H9 (cell line): ENCODE measurements at regions not wholly inside any gene's neighbourhood (a gene's known extent, or its start where the extent isn't known, plus 50 kb on each side); places are given as distances from the start of the nearest gene placed in this dataset.

Experiments
- DNase-seq: peaks from one replicate; pipeline ENCODE4 v3.0.0-alpha.2; 2017
- H2AFZ ChIP-seq: one replicate; pipeline ENCODE4 v1.6.1; 2013; ENCODE audit warnings: mild to moderate bottlenecking, low read length, control low read depth, moderate library complexity
- H2AK5ac ChIP-seq: 2 replicates; pipeline ENCODE4 v1.6.1; 2013; ENCODE audit warnings: low read length, control low read depth, mixed read lengths; ENCODE audit not compliant: insufficient read length
- H2BK120ac ChIP-seq: one replicate; pipeline ENCODE4 v1.6.1; 2013; ENCODE audit warnings: low read depth, mild to moderate bottlenecking, low read length, control low read depth, inconsistent platforms; ENCODE audit not compliant: poor library complexity, severe bottlenecking
- H2BK12ac ChIP-seq: 2 replicates; pipeline ENCODE4 v1.6.1; 2013; ENCODE audit warnings: low read length, control low read depth, mixed read lengths, low read depth; ENCODE audit not compliant: insufficient read length
- H2BK15ac ChIP-seq: 2 replicates; pipeline ENCODE4 v1.6.1; 2013; ENCODE audit warnings: low read depth, low read length, control low read depth
- H2BK20ac ChIP-seq: one replicate; pipeline ENCODE4 v1.6.1; 2013; ENCODE audit warnings: low read depth, mild to moderate bottlenecking, low read length, control low read depth, inconsistent platforms; ENCODE audit not compliant: poor library complexity, severe bottlenecking
- H2BK5ac ChIP-seq: 2 replicates; pipeline ENCODE4 v1.6.1; 2013; ENCODE audit warnings: low read length, control low read depth, mixed read lengths; ENCODE audit not compliant: insufficient read length
- H3K14ac ChIP-seq: 2 replicates; pipeline ENCODE4 v1.6.1; 2013; ENCODE audit warnings: low read length, control low read depth; ENCODE audit not compliant: insufficient read depth
- H3K18ac ChIP-seq: 2 replicates; pipeline ENCODE4 v1.6.1; 2013; ENCODE audit warnings: low read depth, mild to moderate bottlenecking, mixed read lengths, low read length, control low read depth; ENCODE audit not compliant: insufficient read length
- H3K23ac ChIP-seq: 2 replicates; pipeline ENCODE4 v1.6.1; 2013; ENCODE audit warnings: low read length, control low read depth, mixed read lengths, low read depth; ENCODE audit not compliant: insufficient read length
- H3K23me2 ChIP-seq: 2 replicates; pipeline ENCODE4 v1.6.1; 2013; ENCODE audit warnings: low read depth, mild to moderate bottlenecking, mixed read lengths, low read length, control low read depth; ENCODE audit not compliant: insufficient read length, poor library complexity, severe bottlenecking
- H3K27ac ChIP-seq: 2 replicates; pipeline ENCODE4 v1.5.1; 2013; ENCODE audit warnings: low read length, control low read depth, mixed read lengths, low read depth; ENCODE audit not compliant: insufficient read length
- H3K27me3 ChIP-seq: 2 replicates; pipeline ENCODE4 v1.6.1; 2013; ENCODE audit warnings: low read length, control low read depth, inconsistent platforms; ENCODE audit not compliant: insufficient read depth
- H3K4ac ChIP-seq: 2 replicates; pipeline ENCODE4 v1.6.1; 2013; ENCODE audit warnings: low read depth, mild to moderate bottlenecking, control low read depth, inconsistent platforms, low read length, moderate library complexity
- H3K4me1 ChIP-seq: 2 replicates; pipeline ENCODE4 v1.6.1; 2013; ENCODE audit warnings: low read length, control low read depth, inconsistent platforms; ENCODE audit not compliant: insufficient read depth
- H3K4me2 ChIP-seq: 2 replicates; pipeline ENCODE4 v1.6.1; 2013; ENCODE audit warnings: low read length, control low read depth, mixed read lengths; ENCODE audit not compliant: insufficient read length, insufficient read depth
- H3K56ac ChIP-seq: 2 replicates; pipeline ENCODE4 v1.6.1; 2013; ENCODE audit warnings: low read depth, mild to moderate bottlenecking, mixed read lengths, low read length, control low read depth; ENCODE audit not compliant: insufficient read length
- H3K79me1 ChIP-seq: 2 replicates; pipeline ENCODE4 v1.6.1; 2013; ENCODE audit warnings: low read depth, mild to moderate bottlenecking, moderate library complexity, low read length, control low read depth, inconsistent platforms; ENCODE audit not compliant: insufficient read depth, poor library complexity, severe bottlenecking
- H3K79me2 ChIP-seq: 2 replicates; pipeline ENCODE4 v1.6.1; 2013; ENCODE audit warnings: low read length, control low read depth, inconsistent platforms; ENCODE audit not compliant: insufficient read depth
- H3K9ac ChIP-seq: 2 replicates; pipeline ENCODE4 v1.6.1; 2013; ENCODE audit warnings: low read length, control low read depth, mixed read lengths; ENCODE audit not compliant: insufficient read length; ENCODE audit errors: extremely low read depth
- H3K9me3 ChIP-seq: one replicate; pipeline ENCODE4 v1.6.1; 2013; ENCODE audit warnings: low read depth, low read length, inconsistent platforms; ENCODE audit not compliant: control insufficient read depth
- H3T11ph ChIP-seq: one replicate; pipeline ENCODE4 v1.6.1; 2013; ENCODE audit warnings: mild to moderate bottlenecking, low read length, control low read depth, inconsistent platforms
- H4K20me1 ChIP-seq: one replicate; pipeline ENCODE4 v1.6.1; 2013; ENCODE audit not compliant: control insufficient read depth, insufficient read length, insufficient read depth
- H4K5ac ChIP-seq: 2 replicates; pipeline ENCODE4 v1.6.1; 2013; ENCODE audit warnings: low read depth, mild to moderate bottlenecking, mixed read lengths, low read length, control low read depth; ENCODE audit not compliant: insufficient read length
- H4K8ac ChIP-seq: replicated peaks from 2 replicates; pipeline ENCODE4 v1.6.1; 2013; ENCODE audit warnings: low read length, control low read depth, mixed read lengths, low read depth; ENCODE audit not compliant: insufficient read length
- H4K91ac ChIP-seq: 2 replicates; pipeline ENCODE4 v1.6.1; 2013; ENCODE audit warnings: low read depth, mild to moderate bottlenecking, moderate library complexity, mixed read lengths, low read length, control low read depth; ENCODE audit not compliant: insufficient read length
- H3K27ac Mint-ChIP-seq, 3 experiments: 2 replicates in 2 of 3; 3 replicates in 1 of 3; pipeline ENCODE4 v1.8.0; 2020 to 2021; ENCODE audit warnings: mixed read lengths in 3 of 3, mild to moderate bottlenecking in 1 of 3, moderate library complexity in 1 of 3
- H3K27me3 Mint-ChIP-seq: 2 replicates; pipeline ENCODE4 v1.8.0; 2021; ENCODE audit warnings: low read depth, mild to moderate bottlenecking, moderate library complexity, mixed read lengths
- H3K36me3 Mint-ChIP-seq, 3 experiments: 2 replicates in 2 of 3; 3 replicates in 1 of 3; pipeline ENCODE4 v1.8.0; 2020 to 2021; ENCODE audit warnings: low read depth in 3 of 3, mixed read lengths in 3 of 3; ENCODE audit not compliant: insufficient read depth in 1 of 3
- H3K4me1 Mint-ChIP-seq, 2 experiments: 2 replicates each; pipeline ENCODE4 v1.8.0; 2020; ENCODE audit warnings: mixed read lengths in 2 of 2
- H3K4me3 Mint-ChIP-seq, 2 experiments: 2 replicates in 1 of 2; 3 replicates in 1 of 2; pipeline ENCODE4 v1.8.0; 2020 to 2021; ENCODE audit warnings: mild to moderate bottlenecking in 2 of 2, mixed read lengths in 2 of 2, moderate library complexity in 1 of 2
- H3K9me3 Mint-ChIP-seq, 2 experiments: 2 replicates in 1 of 2; 3 replicates in 1 of 2; pipeline ENCODE4 v1.8.0; 2020; ENCODE audit warnings: mild to moderate bottlenecking in 2 of 2, mixed read lengths in 2 of 2, moderate library complexity in 1 of 2
- CTCF ChIP-seq: fragments of 200-600 bp; sonication (generic); conservative IDR thresholded peaks from 3 replicates; pipeline ENCODE4 v1.8.0; 2021; ENCODE audit warnings: antibody characterized with exemption, mild to moderate bottlenecking
- WGBS: extraction: QIAGEN DNeasy Blood & Tissue Kit; methylation state at CpG from one replicate; pipeline ENCODE4 v1.1.7; 2013; ENCODE audit warnings: missing lambda C conversion rate, low lambda C conversion rate, mixed read lengths; ENCODE audit not compliant: insufficient read length; ENCODE audit errors: extremely low coverage; 5-methylcytosine and 5-hydroxymethylcytosine counted together

- Mint-ChIP-seq H3K4me1 (peaks cover 25 to 32% of the 10 kb centered on the region in 2 experiments), H3K36me3 (peaks cover 0 to 5% (median under 1%) of the 10 kb centered on the region in 3 experiments; a peak in 3 of 7 replicates), H3K4me3 (no peak overlapping the region), H3K9me3 (peaks cover 3 to 7% of the 10 kb centered on the region in 2 experiments; a peak in 4 of 5 replicates), H3K27ac (no peak overlapping the region), H3K27me3 (no peaks in the 10 kb centered on the region; the same call in 1 of the 2 replicates)
- Histone ChIP-seq H3K27me3 (no peaks in the 10 kb centered on the region), H2BK12ac (no peak overlapping the region), H2AK5ac (no peak overlapping the region), H2AFZ (no peak overlapping the region), H2BK20ac (no peak overlapping the region), H3K14ac (no peak overlapping the region), H3K23ac (no peak overlapping the region), H3K23me2 (no peaks in the 10 kb centered on the region), H4K20me1 (no peaks in the 10 kb centered on the region), H2BK15ac (no peak overlapping the region), H4K5ac (no peak overlapping the region), H3T11ph (no peak overlapping the region), H3K9ac (no peak overlapping the region), H2BK120ac (no peak overlapping the region), H3K4me2 (no peak overlapping the region), H3K4me1 (no peaks in the 10 kb centered on the region), H4K8ac (no peak overlapping the region), H4K91ac (no peak overlapping the region), H3K79me1 (no peaks in the 10 kb centered on the region), H3K27ac (no peak overlapping the region), H3K18ac (no peak overlapping the region), H3K79me2 (no peaks in the 10 kb centered on the region), H3K9me3 (no peaks in the 10 kb centered on the region), H2BK5ac (no peak overlapping the region), H3K56ac (no peak overlapping the region), H3K4ac (no peak overlapping the region)
- no peak for TF ChIP-seq CTCF
- no CpG with 5 or more reads among the region's 4 CpGs for WGBS
- no peak for DNase-seq
Measured at GRCh38 chr4:124526769-124527168, 185.8 kb downstream of the ANKRD50 start.
